ENCODE measurements at regions not wholly inside any gene's neighbourhood (a gene's known extent, or its start where the extent isn't known, plus 50 kb on each side); places are given as distances from the start of the nearest gene placed in this dataset.

- TF ChIP-seq NFATC3 (IDR thresholded peaks at IDR 0.05): no peak
- no peak for TF ChIP-seq MYNN (IDR thresholded peaks at IDR 0.05)
- TF ChIP-seq MYNN (CRISPR knock-in tag; IDR thresholded peaks at IDR 0.05): no peak
- TF ChIP-seq KDM1A (IDR thresholded peaks at IDR 0.05): no peak
These were observed 265.7 kb downstream of the SNAPC1 start for GRCh38 chr14:62027958-62028357.
